B cell (primary cell): ENCODE measurements at regions not wholly inside any gene's neighbourhood (a gene's known extent, or its start where the extent isn't known, plus 50 kb on each side); places are given as distances from the start of the nearest gene placed in this dataset.

Experiments used
- ATAC-seq: fragments of 200-7000 bp; cut with Tn5 transposase; one replicate; pipeline ENCODE4 v1.10.0; 2021; ENCODE audit warnings: low read depth, mild to moderate bottlenecking, moderate number of reproducible peaks, moderate library complexity
- CTCF ChIA-PET: fragments of 350-600 bp; sonication (Branson Sonifier 250); formaldehyde crosslinking; loops from one replicate; lab custom pipeline; 2021; ENCODE audit warnings: antibody characterized with exemption, inconsistent platforms; lab: Charles Lee
- POLR2A ChIA-PET: fragments of 350-600 bp; sonication (Branson Sonifier 250); formaldehyde crosslinking; loops from one replicate; lab custom pipeline; 2021; ENCODE audit warnings: antibody characterized with exemption; lab: Charles Lee
- DNase-seq: peaks from one replicate; pipeline ENCODE4 v3.0.0; 2013
- H2AFZ ChIP-seq: 2 replicates; pipeline ENCODE4 v1.6.1; 2012; ENCODE audit warnings: mild to moderate bottlenecking, low read depth, low read length; ENCODE audit not compliant: insufficient read depth, poor library complexity, severe bottlenecking
- H3K27ac ChIP-seq, 2 donors: 1 replicate in 1 of 2; 2 replicates in 1 of 2; pipeline ENCODE4 v1.5.1; 2012 to 2013; ENCODE audit warnings: low read length in 2 of 2, mild to moderate bottlenecking in 2 of 2, moderate library complexity in 1 of 2
- H3K27me3 ChIP-seq, 4 experiments: fragments of 200-600 bp in 1 of 4; sonication (generic) in 1 of 4; replicated peaks in 1 of 4; 1 replicate in 2 of 4; 2 replicates in 2 of 4; pipeline versions ENCODE4 v1.6.1 to v1.7.0; 2013 to 2016; ENCODE audit warnings: low read length in 3 of 4, mild to moderate bottlenecking in 2 of 4, mixed read lengths in 1 of 4, moderate library complexity in 1 of 4; ENCODE audit not compliant: insufficient read depth in 4 of 4, control insufficient read depth in 3 of 4; ENCODE audit errors: control extremely low read depth in 1 of 4
- H3K36me3 ChIP-seq, 2 experiments: replicated peaks in 1 of 2; 1 replicate in 1 of 2; 2 replicates in 1 of 2; pipeline versions ENCODE4 v1.6.1 to v1.7.1; 2013; ENCODE audit warnings: low read length in 1 of 2; ENCODE audit not compliant: insufficient read depth in 2 of 2, control insufficient read depth in 1 of 2; ENCODE audit errors: control extremely low read depth in 1 of 2, extremely low read depth in 1 of 2
- H3K4me1 ChIP-seq, 2 donors: fragments of 200-600 bp in 1 of 2; sonication (generic) in 1 of 2; 1 replicate in 1 of 2; 2 replicates in 1 of 2; pipeline versions ENCODE4 v1.5.1 to v1.6.1; 2013 to 2017; ENCODE audit warnings: low read length in 2 of 2; ENCODE audit not compliant: control insufficient read depth in 2 of 2, insufficient read depth in 2 of 2
- H3K4me2 ChIP-seq: replicated peaks from 2 replicates; pipeline ENCODE3; 2012; ENCODE audit warnings: mild to moderate bottlenecking, low read depth, low read length; ENCODE audit not compliant: poor library complexity, severe bottlenecking
- H3K4me3 ChIP-seq, 5 experiments: fragments of 200-600 bp in 1 of 5; sonication (generic) in 1 of 5; 1 replicate in 3 of 5; 2 replicates in 2 of 5; pipeline versions ENCODE4 v1.5.1 to v1.7.0; 2011 to 2016; ENCODE audit warnings: low read length in 4 of 5, mild to moderate bottlenecking in 4 of 5, low read depth in 2 of 5, control low read depth in 1 of 5, moderate library complexity in 1 of 5; ENCODE audit not compliant: insufficient read depth in 1 of 5; ENCODE audit errors: control extremely low read depth in 1 of 5, extremely low read depth in 1 of 5
- H3K79me2 ChIP-seq: fragments of 200-600 bp; sonication (generic); one replicate; pipeline ENCODE4 v1.6.0; 2016; ENCODE audit warnings: low read length; ENCODE audit not compliant: control insufficient read depth, insufficient read depth
- H3K9ac ChIP-seq: fragments of 200-600 bp; sonication (generic); 2 replicates; pipeline ENCODE4 v1.6.1; 2017; ENCODE audit warnings: mild to moderate bottlenecking, low read length, moderate library complexity
- H3K9me3 ChIP-seq, 3 donors: one replicate each; pipeline versions ENCODE4 v1.6.1 to v1.7.1; 2013; ENCODE audit warnings: low read length in 2 of 3; ENCODE audit not compliant: control insufficient read depth in 2 of 3, insufficient read depth in 1 of 3; ENCODE audit errors: control extremely low read depth in 1 of 3
- H4K20me1 ChIP-seq: 2 replicates; pipeline ENCODE4 v1.6.0; 2012; ENCODE audit warnings: mild to moderate bottlenecking, low read length; ENCODE audit not compliant: insufficient read depth, control insufficient read depth, poor library complexity, severe bottlenecking
- H3K27ac Mint-ChIP-seq: one replicate; pipeline ENCODE4 v1.8.0; 2021; ENCODE audit warnings: mixed read lengths
- H3K27me3 Mint-ChIP-seq: one replicate; pipeline ENCODE4 v1.8.0; 2021; ENCODE audit warnings: mixed read lengths
- H3K4me1 Mint-ChIP-seq: one replicate; pipeline ENCODE4 v1.8.0; 2021; ENCODE audit warnings: mixed read lengths
- H3K4me3 Mint-ChIP-seq: one replicate; pipeline ENCODE4 v1.8.0; 2021; ENCODE audit warnings: mixed read lengths
- H3K9me3 Mint-ChIP-seq: one replicate; pipeline ENCODE4 v1.8.0; 2022; ENCODE audit warnings: mixed read lengths; ENCODE audit not compliant: insufficient read depth
- EZH2 ChIP-seq: IDR thresholded peaks from 2 replicates; pipeline ENCODE4 v1.6.1; 2012; ENCODE audit warnings: borderline replicate concordance, low read depth, mild to moderate bottlenecking, moderate library complexity, low read length; ENCODE audit not compliant: insufficient read depth, poor library complexity, severe bottlenecking
- WGBS: methylation state at CpG from one replicate; pipeline ENCODE4 v1.1.5; 2013; ENCODE audit warnings: missing lambda C conversion rate; ENCODE audit not compliant: insufficient coverage; 5-methylcytosine and 5-hydroxymethylcytosine counted together
- intact Hi-C: fragments of 100-400 bp; cut with micrococcal nuclease; formaldehyde crosslinking; loops from one replicate; pipeline ENCODE4 v1.10.0; 2022
- TF ChIP-seq, protein P1 (sequence below): fragments of 200-600 bp; IDR thresholded peaks from one replicate; pipeline ENCODE4 v1.8.0; 2022; ENCODE audit warnings: antibody characterized with exemption, mild to moderate bottlenecking

DNA sequence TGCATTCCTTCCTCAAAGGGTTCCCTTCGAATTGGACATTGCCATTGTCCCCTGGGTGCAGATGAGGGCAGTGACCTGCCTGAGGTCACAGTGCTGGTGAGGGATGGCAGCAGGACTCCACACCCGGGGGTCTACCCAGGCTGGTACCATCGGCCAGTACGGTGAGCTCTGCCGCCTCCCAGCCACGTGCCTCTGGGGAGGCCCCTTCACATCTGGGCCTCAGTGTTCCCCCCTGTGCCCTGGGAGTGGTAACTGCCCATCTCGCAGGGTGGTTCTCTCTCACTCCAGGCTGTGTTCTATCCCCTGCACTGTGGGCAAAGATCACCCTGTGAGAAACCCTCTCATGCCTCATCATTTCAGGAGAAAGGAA, 99.4 kb upstream of the IQSEC1 start:
- WGBS = 83% methylated on average over 6 of the region's 7 CpGs
- TF ChIP-seq EZH2 = no peak
- TF ChIP-seq, protein P1, sequence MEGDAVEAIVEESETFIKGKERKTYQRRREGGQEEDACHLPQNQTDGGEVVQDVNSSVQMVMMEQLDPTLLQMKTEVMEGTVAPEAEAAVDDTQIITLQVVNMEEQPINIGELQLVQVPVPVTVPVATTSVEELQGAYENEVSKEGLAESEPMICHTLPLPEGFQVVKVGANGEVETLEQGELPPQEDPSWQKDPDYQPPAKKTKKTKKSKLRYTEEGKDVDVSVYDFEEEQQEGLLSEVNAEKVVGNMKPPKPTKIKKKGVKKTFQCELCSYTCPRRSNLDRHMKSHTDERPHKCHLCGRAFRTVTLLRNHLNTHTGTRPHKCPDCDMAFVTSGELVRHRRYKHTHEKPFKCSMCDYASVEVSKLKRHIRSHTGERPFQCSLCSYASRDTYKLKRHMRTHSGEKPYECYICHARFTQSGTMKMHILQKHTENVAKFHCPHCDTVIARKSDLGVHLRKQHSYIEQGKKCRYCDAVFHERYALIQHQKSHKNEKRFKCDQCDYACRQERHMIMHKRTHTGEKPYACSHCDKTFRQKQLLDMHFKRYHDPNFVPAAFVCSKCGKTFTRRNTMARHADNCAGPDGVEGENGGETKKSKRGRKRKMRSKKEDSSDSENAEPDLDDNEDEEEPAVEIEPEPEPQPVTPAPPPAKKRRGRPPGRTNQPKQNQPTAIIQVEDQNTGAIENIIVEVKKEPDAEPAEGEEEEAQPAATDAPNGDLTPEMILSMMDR = no peak
- ChIA-PET POLR2A (no interaction called here), CTCF (no interaction called here)
- Mint-ChIP-seq H3K4me3 (no peak overlapping the region), H3K4me1 (no peaks in the 10 kb centered on the region), H3K27ac (no peak overlapping the region), H3K27me3 (peaks cover 10% of the 10 kb centered on the region), H3K9me3 (no peaks in the 10 kb centered on the region)
- Histone ChIP-seq H3K27me3 (no peaks in the 10 kb centered on the region), H3K27ac (no peak overlapping the region), H3K79me2 (no peaks in the 10 kb centered on the region), H3K4me1 (no peaks in the 10 kb centered on the region), H3K9ac (no peak overlapping the region), H4K20me1 (no peaks in the 10 kb centered on the region), H2AFZ (no peak overlapping the region), H3K9me3 (peaks cover 0 to 14% (median 0%) of the 10 kb centered on the region in 3 donors), H3K36me3 (no peaks in the 10 kb centered on the region), H3K4me3 (no peak overlapping the region), H3K4me2 (no peak overlapping the region)
- ATAC-seq (no peak), DNase-seq (no peak)
- intact Hi-C loops = no loop called here

DNA sequence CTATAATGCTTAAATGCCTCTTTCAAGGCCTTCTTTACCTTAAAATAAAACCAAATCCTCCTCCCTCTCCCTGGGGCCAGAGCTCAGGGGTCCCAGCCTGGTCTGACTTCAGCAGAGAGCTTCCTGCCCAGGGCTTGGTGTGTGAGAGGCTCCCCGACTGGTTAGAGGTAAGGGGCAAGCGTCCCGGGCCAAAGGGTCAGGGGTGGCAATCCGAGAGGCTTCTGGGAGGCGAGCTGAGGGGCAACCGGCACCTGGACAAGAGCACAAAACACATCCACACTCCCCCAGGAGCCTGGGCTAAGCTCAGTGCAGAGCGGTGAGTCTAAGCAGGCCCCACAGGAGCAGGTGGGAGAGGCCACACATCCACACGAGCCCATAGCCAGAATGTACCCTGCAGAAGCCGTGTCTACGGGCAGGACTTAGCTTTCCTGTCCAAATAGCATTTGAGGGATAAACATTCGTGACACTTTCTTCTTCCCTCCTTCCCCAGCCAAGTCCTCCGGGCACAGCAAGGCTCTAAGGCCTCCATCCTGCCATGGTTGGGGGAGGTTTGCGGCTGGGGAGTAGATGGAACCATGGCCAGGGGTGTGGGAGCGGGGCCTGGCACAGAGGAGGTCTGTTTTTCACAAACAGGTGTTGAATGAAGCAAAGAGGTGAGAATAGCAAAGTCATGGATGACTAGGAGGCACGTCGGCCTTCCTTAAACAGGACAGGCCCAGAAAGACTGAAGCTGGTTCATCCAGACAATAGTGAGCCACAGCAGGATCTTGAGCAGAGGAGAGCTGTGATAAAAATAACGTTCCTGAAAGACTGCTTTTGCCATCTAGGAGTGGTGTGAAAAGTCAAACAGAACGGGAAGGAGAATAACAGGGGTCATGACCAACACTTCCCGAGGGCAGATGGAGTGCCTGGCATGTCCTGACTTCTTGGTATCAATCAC, 98.7 kb upstream of the IQSEC1 start:
- no peaks in the 10 kb centered on the region for H3K9me3 Mint-ChIP-seq
- DNase-seq = no peak
- H3K4me1 Mint-ChIP-seq = no peaks in the 10 kb centered on the region
- H3K36me3 ChIP-seq = no peaks in the 10 kb centered on the region
- intact Hi-C loops = no loop called here
- no peak overlapping the region for H3K4me3 ChIP-seq
- H3K27me3 Mint-ChIP-seq = peaks cover 10% of the 10 kb centered on the region
- no peak overlapping the region for H3K4me3 Mint-ChIP-seq
- WGBS = 87% methylated on average over 15 of the region's 19 CpGs
- H3K9me3 ChIP-seq = peaks cover 0 to 9% (median 0%) of the 10 kb centered on the region in 3 donors
- H3K27ac ChIP-seq = no peak overlapping the region
- no peak overlapping the region for H3K4me2 ChIP-seq
- H4K20me1 ChIP-seq = no peaks in the 10 kb centered on the region
- CTCF ChIA-PET = interaction anchor here (0.6 kb wide), 1 partner anchor 591 kb away, joined by 3 read pairs; no protein-coding TSS in a partner anchor
- ATAC-seq = no peak
- H3K9ac ChIP-seq = no peak overlapping the region
- POLR2A ChIA-PET = no interaction called here
- TF ChIP-seq EZH2 = no peak
- TF ChIP-seq, protein P1 = no peak
- H3K27ac Mint-ChIP-seq = no peak overlapping the region
- H3K27me3 ChIP-seq = no peaks in the 10 kb centered on the region
- H2AFZ ChIP-seq = no peak overlapping the region
- no peaks in the 10 kb centered on the region for H3K79me2 ChIP-seq
- H3K4me1 ChIP-seq = no peaks in the 10 kb centered on the region
